ENCODE measurements at regions not wholly inside any gene's neighbourhood (a gene's known extent, or its start where the extent isn't known, plus 50 kb on each side); places are given as distances from the start of the nearest gene placed in this dataset.

DNA sequence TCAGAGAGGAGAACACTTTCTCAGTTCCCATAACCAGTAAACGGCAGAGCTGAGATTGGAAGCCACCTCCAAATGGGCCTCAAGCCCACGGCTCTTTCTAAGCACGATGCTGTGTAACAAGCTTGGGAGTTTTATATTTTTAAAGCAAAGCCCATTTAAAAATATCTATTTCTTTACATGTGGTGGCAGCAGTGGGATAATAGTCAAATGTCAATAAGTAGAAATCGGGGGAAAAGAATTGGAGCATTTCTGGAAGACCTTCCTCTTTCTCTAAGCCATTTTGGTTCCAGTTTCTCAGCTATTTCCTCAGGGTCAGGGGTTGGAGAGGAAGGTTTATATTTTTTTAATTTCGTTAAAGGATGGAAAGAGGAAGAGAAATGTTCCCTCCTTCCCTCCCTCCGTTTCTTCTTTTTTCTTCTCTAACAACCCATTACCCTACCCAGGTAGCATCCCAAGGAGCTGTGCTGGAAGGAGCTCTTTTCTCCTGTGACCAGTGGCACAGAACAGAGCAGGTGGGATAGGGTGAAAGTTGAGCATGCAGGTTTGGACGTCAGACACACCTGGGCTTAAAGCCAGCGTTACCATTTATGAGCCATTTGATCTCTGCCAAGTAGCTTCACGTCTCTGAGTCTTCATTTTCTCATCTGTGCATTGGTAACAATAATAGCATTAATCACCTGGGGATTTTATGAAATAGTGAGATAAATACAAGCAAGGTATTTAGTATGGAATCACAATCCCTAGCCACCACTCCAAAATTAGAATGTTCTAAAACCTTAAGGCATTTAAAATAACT is 515.7 kb downstream of the RPS24 start:
- no peak for FAIRE-seq

DNA sequence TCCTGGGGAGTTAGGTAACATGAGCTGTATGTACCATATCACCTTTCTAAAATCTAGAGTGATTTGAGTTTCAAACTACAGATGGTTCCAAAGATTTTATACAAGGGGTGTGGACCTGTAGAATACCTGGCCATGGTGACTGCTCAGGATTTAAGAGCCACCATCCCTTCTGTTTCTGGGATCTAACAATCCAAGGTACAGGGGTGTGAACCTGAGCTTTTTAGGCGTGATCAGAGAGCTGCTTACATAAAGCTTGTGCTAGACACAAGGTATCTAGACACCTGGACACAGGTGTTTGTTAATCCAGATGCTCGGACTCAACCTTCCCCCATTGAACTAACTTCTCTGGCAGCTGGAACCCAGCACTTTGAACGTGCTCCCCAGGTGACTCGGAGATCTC is 516.4 kb downstream of the RPS24 start:
- FAIRE-seq, result no peak

DNA sequence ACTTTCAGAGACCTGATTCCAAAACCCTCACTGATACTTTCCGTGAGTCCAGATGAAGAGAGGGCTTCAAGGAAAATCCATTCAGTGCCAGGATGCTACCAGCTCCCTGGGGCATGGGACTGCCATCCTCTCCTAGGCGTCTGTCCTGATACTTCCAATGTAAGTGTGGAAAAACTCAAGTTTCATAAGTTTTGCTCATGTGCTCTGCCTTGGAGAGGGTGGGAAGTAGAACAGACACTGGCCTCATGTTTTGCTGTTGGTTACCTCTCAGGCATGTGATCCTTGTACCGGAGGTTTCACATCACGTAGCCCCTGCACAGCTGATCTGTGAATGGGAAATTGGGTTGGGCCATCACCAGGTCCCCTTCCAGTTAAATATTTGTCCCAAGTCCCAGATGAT is 517.1 kb downstream of the RPS24 start:
- FAIRE-seq, result no peak

DNA sequence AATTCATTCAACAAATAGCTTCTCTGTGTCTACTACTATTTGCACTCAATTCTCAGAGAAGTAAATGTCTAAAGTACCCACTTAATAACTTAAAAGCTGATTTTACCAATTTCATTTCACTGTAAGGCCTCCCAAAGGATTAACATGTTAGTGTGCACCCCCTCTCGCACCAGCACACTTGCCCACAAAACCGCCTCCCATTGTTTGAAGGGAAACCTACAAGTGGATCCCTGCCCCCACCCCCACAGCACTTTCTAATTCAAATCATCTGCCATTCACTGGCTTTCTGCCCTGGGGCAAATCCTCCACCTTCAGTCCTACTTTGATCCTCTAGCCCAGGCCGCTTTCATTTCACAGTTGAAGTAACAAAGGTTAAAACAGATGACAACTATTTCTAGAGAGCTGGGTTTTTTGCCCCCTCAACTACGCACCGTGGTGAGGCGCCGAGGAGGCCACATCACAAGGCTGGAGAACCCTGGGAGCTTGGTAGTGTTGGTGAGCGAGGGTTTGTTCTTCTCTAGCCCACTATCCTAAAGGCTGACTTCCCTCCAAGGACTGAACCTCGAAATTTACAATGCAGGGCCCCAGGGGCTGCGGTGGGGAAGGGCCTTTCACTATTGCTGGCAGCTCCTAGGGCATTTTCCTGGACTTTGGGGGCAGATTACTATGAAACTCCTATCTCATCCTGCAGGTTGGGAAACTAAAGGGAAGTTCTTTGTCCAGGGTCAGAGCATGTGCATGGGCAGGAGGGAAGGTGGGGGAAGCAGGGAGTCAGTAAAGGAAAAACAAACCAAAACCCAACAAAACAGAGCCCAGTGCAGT is 517.4 kb upstream of the ZMIZ1 start:
- FAIRE-seq, result no peak

DNA sequence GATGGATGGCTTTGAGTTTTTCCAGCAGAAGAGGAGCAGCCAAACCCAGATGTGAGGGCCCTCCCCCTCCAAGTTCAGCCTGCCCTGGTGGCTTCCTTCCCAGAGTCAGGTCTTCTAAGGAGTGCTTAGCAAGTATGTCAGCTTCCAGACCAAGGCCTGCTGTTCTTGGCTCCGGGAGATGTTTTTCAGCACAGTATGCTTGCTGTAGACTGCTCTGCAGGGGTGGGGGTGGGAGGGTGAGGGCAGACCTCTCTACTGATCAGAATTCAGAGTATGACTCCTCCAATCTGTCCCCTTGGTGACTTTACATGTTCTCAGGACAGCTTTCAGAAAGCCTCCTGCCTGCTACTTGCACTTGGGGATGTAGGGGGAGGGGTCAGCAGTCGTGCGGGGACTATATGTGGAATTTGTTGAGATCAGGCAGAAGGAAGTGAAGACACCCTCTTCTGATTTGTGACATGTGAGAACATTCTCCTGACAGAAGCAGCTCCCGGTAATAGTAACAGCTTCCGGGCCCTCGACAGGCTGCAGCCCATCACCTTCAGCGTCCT is 516.4 kb upstream of the ZMIZ1 start:
- no peak for FAIRE-seq

DNA sequence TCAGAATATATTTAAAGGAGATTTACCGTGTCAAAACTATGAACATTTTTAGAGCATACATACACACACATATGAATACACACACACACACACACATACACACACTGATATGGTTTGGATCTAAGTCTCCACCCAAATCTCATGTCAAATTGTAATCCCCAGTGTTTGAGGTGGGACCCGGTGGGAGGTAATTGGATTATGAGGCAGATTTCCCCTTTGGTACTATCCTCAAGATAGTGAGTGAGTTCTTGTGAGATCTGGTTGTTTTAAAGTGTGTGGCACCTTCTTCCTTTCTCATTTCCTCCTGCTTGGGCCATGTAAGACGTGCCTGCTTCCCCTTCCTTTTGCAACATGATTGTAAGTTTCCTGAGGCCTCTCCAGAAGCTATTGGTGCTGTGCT is 515.0 kb upstream of the ZMIZ1 start:
- no peak for FAIRE-seq

DNA sequence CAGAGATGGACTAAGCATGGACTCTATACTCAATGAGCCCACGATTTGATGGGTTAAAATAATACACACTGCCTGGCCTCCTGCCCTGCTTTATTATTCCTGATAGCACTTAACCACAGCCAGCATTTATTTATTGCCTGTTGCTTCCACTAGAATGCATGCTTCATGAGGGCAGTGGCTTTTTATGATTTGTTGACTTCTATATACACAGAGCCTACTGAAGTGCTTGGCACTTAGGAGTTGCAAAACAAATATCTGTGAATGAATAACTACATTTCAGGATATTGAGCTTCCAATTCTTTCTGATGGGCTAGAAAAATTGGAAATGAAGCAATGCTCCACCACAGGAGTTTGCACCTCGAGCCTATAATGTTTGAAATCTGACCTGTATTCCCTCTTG is 513.6 kb upstream of the ZMIZ1 start:
- FAIRE-seq, result no peak

DNA sequence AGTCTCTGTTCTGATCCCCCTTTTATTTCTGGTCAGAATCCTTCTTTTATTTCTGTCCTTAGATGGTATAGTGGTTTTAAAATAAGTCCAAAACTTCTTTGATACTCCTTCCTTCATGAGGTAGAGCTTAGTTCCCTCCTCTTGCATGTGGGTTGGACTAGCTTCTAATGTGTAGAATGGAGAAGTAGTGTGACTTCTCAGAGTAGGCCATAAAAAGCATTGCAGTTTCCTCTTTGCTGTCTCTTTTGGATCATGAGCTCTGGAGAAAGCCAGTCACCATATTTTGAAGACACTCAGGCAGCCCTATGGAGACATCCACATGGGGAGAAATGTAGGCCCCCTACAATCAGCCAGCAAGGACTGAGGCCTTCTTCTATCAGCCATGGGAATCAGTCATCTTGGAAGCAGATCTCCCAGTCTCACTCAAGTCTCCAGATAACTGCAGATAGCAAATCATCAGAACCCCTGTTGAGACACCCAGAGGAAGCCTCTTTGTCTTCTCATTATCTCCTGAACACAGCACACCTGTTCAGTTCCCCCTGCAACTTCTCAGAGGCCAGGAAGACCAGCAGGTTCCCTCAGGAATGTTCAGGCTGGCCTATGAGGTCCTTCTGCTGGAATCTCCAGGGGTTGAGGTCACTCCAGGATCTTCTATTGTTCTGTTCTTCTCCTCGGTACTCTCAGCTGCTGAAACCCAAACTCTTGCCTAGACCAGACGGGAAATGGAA is 511.9 kb upstream of the ZMIZ1 start:
- no peak for FAIRE-seq

DNA sequence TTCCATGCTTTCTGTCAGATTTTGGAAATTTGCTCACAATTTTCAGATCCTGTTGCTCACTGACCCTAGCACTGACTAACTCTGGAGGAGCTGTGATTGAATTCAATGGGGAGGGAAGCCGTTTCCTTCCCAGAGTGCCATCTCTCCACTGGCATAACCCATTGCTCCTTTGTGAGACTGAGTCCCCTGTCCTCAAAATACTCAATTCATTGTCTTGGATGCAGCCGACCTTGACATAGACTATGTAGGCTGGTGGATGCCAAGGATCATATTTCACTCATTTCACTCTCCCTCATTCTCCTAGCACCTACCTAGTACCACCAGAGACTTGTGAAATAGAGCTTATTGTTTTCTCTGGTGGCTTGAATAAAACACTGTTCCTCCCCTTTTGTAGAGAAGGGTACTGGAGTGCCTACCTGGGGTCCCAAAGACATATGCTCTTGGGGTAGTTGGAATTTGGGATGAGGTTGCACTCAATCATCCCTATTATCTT is 511.3 kb upstream of the ZMIZ1 start:
- FAIRE-seq, result no peak

DNA sequence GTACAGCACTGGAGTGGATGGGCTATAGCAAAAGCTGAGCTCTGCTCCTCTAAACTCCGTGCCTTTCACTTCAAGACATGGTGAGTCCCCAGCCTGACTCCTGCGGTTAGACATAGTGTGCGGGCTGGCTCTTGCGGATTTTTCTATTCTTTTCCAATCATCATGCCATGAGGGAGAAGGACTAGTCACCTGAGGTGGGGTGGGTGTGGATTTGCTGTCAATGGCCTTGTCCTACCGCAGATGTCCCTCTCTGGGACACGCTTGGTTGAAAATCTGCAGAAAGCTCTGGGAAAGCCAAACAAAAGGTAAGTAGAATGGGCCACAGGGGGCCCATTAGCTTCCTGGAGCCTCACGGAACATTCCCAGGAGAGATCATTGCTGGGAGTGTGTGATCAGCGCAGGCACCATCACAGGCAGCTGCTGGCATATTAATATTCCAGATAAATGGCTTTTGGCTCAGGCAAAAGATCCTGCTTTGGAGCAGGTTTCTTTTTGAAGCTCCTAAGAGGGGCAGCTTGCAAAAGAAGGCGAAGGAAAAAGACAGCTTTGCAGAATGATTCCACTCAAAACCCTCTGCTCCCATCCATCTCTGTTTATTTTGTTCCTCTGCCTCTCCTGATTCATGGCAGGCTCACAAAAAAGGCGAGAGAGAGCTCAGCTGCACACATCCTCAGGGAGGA is 509.0 kb upstream of the ZMIZ1 start:
- FAIRE-seq, result no peak

DNA sequence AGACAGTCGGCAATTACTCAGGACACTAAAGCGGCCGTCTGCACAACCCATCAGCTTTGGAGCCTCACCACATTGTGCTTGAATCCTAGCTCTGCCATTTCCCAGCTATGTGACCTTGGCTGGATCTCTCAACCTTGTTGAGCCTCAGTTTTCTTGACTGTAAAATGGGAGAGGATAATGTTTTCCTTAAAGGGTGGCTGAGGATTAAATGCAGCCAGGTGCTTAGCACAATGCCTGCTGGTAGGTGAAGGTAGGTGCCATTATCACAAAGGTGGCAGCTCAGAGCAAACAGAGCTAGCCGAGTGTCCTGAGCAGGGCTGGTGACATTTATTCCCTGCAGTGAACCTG is 508.5 kb upstream of the ZMIZ1 start:
- FAIRE-seq, result no peak

DNA sequence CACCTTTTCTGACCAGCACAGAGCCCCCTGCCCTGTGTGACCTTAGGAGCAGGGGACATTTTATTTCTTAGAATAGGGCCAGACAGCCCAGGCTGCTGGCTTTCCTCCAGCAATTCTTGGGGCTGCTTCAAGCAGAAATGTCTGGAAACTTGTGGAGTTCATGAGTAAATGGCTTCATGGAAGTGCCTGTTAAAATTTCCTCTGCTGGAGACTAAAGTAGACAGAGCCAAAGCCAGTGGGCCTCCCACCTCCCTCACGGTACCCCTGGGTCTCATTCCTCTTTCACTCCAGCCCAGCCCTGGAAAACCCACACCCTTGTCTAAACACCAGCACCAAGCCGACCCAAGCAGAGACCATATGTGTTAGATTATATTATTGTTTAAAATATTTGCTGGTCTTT is 505.5 kb upstream of the ZMIZ1 start:
- no peak for FAIRE-seq

DNA sequence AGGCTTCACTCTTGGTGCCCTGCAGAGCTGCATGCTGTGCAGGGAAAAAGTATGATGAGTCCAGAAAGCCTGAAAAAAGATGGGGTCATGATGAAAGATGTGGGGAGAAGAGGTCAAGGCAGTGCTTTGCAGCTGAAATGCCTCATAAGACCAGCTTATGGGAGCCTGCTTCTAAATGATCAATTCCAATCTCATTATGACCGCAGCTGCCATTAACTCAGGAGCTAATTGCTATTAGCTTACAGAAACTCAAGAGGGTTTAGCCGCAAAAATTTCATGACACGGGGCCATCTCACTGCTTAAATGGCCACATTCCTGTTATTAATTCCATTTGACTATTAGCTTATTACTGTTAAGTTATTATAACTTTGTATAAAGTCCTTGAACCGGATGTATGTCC is 502.9 kb upstream of the ZMIZ1 start:
- no peak for FAIRE-seq

DNA sequence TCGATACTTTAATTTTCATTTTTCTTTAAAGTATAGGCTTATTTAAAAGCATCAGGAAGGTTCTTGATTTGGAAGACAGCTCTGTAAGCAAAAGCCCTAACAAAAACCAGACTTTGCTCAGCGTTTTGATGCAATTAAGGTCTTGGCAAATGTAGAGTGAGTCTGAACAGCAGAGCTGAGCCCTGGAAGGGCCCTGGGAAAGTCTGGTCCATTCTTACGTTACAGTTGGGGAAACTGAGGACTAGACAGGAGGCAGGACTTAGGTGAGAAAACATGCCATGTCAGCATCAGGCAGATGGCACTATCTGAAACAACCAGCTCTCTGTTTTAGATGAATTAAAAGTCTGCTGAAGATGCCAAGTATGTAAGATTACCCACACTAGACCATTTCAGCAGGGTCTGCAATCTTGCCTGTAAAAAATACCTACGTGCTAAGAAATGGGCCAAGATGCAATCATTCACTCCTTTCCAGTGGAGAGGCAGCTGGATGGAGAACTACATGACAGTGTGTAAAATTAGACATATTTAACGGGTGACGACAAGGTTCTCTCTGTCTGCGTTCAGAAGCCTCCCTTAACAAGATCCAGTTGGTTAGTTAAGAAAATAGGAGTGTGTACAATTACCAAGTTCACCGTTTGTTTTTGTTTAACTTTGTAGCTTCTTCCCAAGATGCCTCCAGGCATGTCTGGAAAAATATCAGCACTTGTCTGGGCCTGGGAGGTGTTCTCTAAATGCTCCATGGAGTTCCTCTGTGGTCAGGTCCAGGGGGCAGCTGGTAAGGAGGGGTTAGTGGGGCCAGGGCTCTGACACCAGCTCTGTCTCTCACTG is 502.3 kb upstream of the ZMIZ1 start:
- no peak for FAIRE-seq

DNA sequence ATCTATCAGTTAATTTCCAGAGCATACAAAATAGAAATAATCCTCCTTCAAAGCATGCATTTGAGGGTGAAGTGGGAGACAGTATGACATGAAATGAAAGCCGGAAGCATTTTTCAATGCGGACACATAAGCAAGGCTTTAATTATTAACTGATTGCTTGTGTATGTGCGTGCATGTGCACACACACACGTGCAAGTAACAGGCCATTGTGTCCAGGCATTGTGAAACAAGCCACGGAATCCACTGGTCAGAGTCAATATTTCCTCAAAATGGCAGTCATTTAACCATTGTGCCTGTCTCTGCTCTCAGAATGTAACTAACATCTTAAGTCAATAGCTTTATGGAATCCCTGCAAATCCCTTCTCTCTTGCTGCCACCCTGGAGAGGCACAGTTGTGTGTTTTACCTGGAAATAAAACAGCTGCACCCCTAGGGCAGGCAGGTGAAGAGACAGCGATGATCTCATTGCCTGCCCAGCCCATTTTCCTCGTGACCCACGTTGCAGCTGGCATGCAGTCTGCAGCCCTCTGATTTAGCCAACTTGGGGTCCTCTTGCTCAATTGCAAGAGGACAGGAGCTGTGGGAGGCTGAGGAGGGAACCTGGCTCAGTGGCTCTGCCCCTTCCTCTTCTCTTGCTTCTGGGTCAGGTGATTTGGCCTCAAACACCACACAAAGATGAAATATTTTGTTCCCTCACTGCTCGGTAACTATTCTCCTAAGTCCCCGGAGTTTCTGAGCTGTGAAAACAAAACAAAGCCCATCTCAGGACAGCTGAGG is 500.9 kb upstream of the ZMIZ1 start:
- FAIRE-seq, result no peak

DNA sequence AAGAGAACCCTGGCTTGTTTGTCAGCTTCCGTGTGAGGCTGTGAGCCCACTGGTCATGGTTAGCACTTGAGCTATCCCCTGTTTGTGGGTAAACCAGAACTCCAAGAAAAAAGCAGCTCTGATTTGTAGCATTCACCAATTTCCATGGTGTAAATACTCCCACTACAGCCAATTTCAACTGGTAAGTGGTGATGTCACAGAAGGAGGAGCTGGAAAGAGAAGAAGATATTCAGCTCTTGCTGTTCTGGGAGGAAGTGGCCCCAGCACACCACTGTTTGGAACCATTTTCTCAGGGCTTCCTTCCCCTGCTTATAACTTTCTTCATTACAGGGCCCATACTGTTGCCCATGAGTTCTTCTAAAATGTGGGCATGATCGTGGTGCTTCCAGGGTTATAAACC is 500.1 kb upstream of the ZMIZ1 start:
- no peak for FAIRE-seq

DNA sequence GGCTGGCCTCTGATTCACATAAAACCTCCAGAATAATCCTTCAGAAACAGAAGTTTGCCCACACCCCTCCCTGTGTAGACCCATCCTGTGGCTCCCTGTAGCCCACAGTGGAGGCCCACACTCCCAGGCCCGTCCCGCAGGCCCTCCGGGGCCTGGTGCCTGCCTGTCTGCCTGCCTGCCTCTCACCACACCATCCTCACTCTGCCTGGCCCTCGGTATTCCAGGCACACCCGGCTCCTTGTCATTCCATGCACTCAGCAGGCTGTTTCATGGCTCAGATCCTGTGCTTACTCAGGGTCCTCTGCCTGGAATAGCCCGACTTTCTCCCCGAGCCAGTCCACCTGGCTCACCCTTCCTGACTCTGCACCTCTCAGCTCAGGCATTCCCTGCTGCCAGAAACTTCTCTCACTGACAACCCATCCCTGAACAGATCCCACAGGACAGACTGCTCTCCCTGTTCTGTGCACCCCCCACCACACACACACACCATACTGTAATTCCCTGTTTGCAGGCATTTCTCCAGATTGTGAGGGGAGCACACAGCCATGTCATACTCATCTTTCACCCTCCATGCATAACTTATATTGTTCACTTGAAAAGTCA is 498.0 kb upstream of the ZMIZ1 start:
- FAIRE-seq, result no peak

DNA sequence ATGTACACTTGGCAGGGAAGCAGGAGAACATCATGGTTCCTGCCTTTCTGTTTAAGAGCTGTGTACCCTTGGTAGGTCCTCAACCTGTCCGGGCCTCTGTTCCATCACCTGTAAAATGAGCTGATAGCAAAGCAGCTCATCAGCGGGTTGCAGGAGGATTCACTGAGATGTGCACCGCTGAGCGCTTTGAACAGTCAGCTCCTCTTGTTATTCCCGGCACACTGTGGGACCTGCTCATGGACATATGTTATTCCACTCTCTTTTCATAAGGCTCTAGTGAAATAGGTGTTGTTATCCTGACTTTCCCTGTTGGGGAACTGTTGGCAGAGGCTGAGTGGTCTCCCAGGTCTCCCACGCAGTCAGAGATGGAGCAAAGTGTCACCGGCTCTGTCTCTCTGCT is 497.5 kb upstream of the ZMIZ1 start:
- FAIRE-seq, result no peak

DNA sequence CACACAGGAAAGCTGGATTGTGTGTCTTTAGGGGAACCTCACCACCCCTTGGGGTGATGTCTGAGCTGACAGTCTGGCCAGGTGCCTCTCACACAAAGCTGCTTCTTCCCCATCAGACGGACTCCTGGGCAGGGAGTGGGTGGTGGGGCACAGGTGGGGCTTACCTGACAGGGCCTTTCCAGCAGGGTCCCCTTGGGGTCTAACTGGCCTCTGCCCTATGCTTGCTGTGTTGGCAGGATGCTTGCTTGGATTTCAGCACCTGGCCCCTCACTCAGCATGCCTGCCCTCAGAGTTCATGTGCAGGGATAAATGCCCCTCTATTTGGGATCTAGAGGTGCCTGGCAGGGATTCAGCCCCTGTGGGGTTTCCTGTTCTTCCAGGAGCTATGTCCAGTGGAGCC is 496.9 kb upstream of the ZMIZ1 start:
- no peak for FAIRE-seq

DNA sequence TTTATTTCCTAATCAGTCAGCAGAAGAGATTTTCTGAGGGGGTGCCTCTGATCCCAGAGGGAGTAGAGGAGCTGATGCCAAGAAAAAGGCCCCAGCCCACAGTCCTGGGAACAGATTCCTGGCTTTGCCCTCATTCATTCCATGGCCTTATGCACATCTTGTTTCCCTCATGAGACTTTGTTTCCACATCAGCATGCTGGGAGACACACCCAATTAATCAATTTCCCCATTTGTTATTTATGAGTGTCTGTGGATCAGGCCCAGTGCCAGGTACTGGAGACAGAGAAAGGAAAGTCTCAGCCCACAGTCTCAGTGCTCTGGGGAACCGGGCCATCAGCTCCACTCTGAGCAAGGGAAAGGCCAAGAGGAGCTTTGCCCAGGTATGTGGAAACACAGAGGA is 496.2 kb upstream of the ZMIZ1 start:
- FAIRE-seq, result no peak

DNA sequence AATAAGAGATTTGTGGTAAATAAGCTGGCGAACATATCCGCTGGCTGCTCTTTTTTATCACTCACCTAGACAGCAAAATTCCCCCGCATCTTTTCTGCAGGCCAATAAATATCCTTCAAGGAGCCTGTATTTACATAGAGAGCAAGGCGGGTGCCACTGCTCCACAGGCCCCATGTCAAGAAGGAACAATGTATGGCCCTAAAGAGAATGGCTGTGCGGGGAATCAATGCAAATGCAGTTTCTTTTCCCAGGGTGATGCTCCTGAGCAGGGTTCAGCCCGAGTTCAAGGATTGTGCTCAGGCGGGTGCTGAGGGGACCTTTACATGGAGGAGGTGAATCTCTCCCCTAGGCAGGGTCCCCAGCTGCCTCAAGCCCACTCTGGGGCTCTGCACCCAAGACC is 494.2 kb upstream of the ZMIZ1 start:
- FAIRE-seq, result no peak
